NCI-H1092 (cell line): ENCODE measurements at regions not wholly inside any gene's neighbourhood (a gene's known extent, or its start where the extent isn't known, plus 50 kb on each side); places are given as distances from the start of the nearest gene placed in this dataset.
"Not testable (repeated sequence)": the region's sequence is repeated elsewhere in the genome, so short reads cannot be mapped to it uniquely, and the experiment has no call there.

Source experiments
- DNase-seq: peaks from one replicate; lab custom pipeline; 2025; lab: John Stamatoyannopoulos, UW

GRCh38 chr20:52312132-52312729 lies 120.7 kb upstream of the ZFP64 start:
- peak; percentile 60 for DNase-seq

- no peak for DNase-seq
These were observed 119.7 kb upstream of the ZFP64 start for GRCh38 chr20:52311209-52311794.

- DNase-seq: no peak
These were observed 117.6 kb upstream of the ZFP64 start for GRCh38 chr20:52309181-52309580.

- no peak for DNase-seq
These were observed 114.9 kb upstream of the ZFP64 start for GRCh38 chr20:52306477-52306876.

GRCh38 chr20:52305858-52306257 lies 114.3 kb upstream of the ZFP64 start:
- DNase-seq: no peak

- no peak for DNase-seq
These were observed 113.6 kb upstream of the ZFP64 start for GRCh38 chr20:52305024-52305645.

- no peak for DNase-seq
These were observed 111.8 kb upstream of the ZFP64 start for GRCh38 chr20:52303281-52303950.

- DNase-seq: no peak
These were observed 111.2 kb upstream of the ZFP64 start for GRCh38 chr20:52302736-52303135.

GRCh38 chr20:52302051-52302450 lies 110.5 kb upstream of the ZFP64 start:
- DNase-seq: not testable (repeated sequence)

- DNase-seq: no peak
These were observed 104.0 kb upstream of the ZFP64 start for GRCh38 chr20:52295556-52295955.

GRCh38 chr20:52294106-52294628 lies 102.6 kb upstream of the ZFP64 start:
- no peak for DNase-seq

GRCh38 chr20:52291109-52291508 lies 99.5 kb upstream of the ZFP64 start:
- DNase-seq: no peak

- no peak for DNase-seq
These were observed 99.0 kb upstream of the ZFP64 start for GRCh38 chr20:52290569-52290968.

GRCh38 chr20:52289956-52290565 lies 98.5 kb upstream of the ZFP64 start:
- DNase-seq: no peak

GRCh38 chr20:52280407-52280806 lies 88.8 kb upstream of the ZFP64 start:
- DNase-seq: no peak

- no peak for DNase-seq
These were observed 88.1 kb upstream of the ZFP64 start for GRCh38 chr20:52279706-52280105.

GRCh38 chr20:52275181-52275691 lies 83.7 kb upstream of the ZFP64 start:
- DNase-seq: no peak

GRCh38 chr20:52270696-52271095 lies 79.1 kb upstream of the ZFP64 start:
- no peak for DNase-seq

GRCh38 chr20:52270001-52270606 lies 78.5 kb upstream of the ZFP64 start:
- DNase-seq: no peak

- no peak for DNase-seq
These were observed 77.7 kb upstream of the ZFP64 start for GRCh38 chr20:52269321-52269720.

- no peak for DNase-seq
These were observed 76.7 kb upstream of the ZFP64 start for GRCh38 chr20:52268184-52268749.
